Endothelial cell of umbilical vein (primary cell): ENCODE measurements at regions not wholly inside any gene's neighbourhood (a gene's known extent, or its start where the extent isn't known, plus 50 kb on each side); places are given as distances from the start of the nearest gene placed in this dataset.

Experiments used
- POLR2A ChIP-seq: IDR thresholded peaks from 2 replicates; pipeline ENCODE4 v1.6.1; 2012; ENCODE audit warnings: low read depth, mild to moderate bottlenecking, control low read depth, low read length
- TF ChIP-seq, protein P1 (sequence below), 2 donors: IDR thresholded peaks; 1 replicate in 1 of 2; 2 replicates in 1 of 2; pipeline ENCODE4 v1.5.1; 2011; ENCODE audit warnings: low read length in 2 of 2, mild to moderate bottlenecking in 2 of 2, moderate library complexity in 2 of 2, control low read depth in 1 of 2, inconsistent platforms in 1 of 2, low read depth in 1 of 2; ENCODE audit not compliant: insufficient read depth in 1 of 2; ENCODE audit errors: extremely low read depth in 1 of 2

- TF ChIP-seq POLR2A = no peak
- TF ChIP-seq, protein P1, sequence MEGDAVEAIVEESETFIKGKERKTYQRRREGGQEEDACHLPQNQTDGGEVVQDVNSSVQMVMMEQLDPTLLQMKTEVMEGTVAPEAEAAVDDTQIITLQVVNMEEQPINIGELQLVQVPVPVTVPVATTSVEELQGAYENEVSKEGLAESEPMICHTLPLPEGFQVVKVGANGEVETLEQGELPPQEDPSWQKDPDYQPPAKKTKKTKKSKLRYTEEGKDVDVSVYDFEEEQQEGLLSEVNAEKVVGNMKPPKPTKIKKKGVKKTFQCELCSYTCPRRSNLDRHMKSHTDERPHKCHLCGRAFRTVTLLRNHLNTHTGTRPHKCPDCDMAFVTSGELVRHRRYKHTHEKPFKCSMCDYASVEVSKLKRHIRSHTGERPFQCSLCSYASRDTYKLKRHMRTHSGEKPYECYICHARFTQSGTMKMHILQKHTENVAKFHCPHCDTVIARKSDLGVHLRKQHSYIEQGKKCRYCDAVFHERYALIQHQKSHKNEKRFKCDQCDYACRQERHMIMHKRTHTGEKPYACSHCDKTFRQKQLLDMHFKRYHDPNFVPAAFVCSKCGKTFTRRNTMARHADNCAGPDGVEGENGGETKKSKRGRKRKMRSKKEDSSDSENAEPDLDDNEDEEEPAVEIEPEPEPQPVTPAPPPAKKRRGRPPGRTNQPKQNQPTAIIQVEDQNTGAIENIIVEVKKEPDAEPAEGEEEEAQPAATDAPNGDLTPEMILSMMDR (IDR thresholded peaks at IDR 0.05; ENCODE audit: extremely low read depth in 1 of 2, insufficient read depth in 1 of 2, low read depth in 1 of 2, low read length in 2 of 2) = no peak
Measured at GRCh38 chr4:159776961-159777360, 674.1 kb downstream of the RAPGEF2 start.
